ENCODE measurements at regions not wholly inside any gene's neighbourhood (a gene's known extent, or its start where the extent isn't known, plus 50 kb on each side); places are given as distances from the start of the nearest gene placed in this dataset.
A peak's percentile ranks its signal among the peaks of the same experiment; 100 is the strongest.

GRCh38 chr3:191889756-191890155, 428.8 kb downstream of the PYDC2 start:
- Histone ChIP-seq H3K27me3 (ENCODE audit: insufficient read depth, low read length) (no peaks in the 10 kb centered on the region), H3K9me3 (ENCODE audit: insufficient read depth, low read depth, low read length) (no peaks in the 10 kb centered on the region), H4K20me1 (ENCODE audit: insufficient read depth, low read length) (no peaks in the 10 kb centered on the region), H3K4me3 (ENCODE audit: insufficient read depth, low read depth, low read length) (no peak overlapping the region), H3K4me2 (ENCODE audit: low read length) (no peak overlapping the region), H2AFZ (ENCODE audit: low read depth, low read length) (no peak overlapping the region), H3K4me1 (ENCODE audit: insufficient read depth, low read length) (no peaks in the 10 kb centered on the region), H3K79me2 (ENCODE audit: insufficient read depth, low read length) (no peaks in the 10 kb centered on the region), H3K27ac (ENCODE audit: low read depth, low read length) (no peak overlapping the region), H3K36me3 (ENCODE audit: insufficient read depth, low read length) (no peaks in the 10 kb centered on the region), H3K9ac (ENCODE audit: low read length) (no peak overlapping the region)
- Mint-ChIP-seq H3K27ac (ENCODE audit: unreplicated experiment) (no peak overlapping the region), H3K4me1 (ENCODE audit: low read depth, unreplicated experiment) (peaks cover 4% of the 10 kb centered on the region), H3K27me3 (ENCODE audit: low read depth, unreplicated experiment) (no peaks in the 10 kb centered on the region), H3K36me3 (ENCODE audit: low read depth, unreplicated experiment) (no peaks in the 10 kb centered on the region), H3K9me3 (ENCODE audit: unreplicated experiment) (no peaks in the 10 kb centered on the region), H3K4me3 (ENCODE audit: unreplicated experiment) (no peak overlapping the region)
- TF ChIP-seq CTCF (IDR thresholded peaks at IDR 0.05; ENCODE audit: insufficient read depth, low read depth, low read length) (no peak), EZH2 (IDR thresholded peaks at IDR 0.05; ENCODE audit: insufficient read depth, low read length) (no peak)
- FAIRE-seq: no peak
- DNase-seq (ENCODE audit: low read depth): peak; percentile 65

GRCh38 chr3:191894406-191894805, 433.4 kb downstream of the PYDC2 start:
- Histone ChIP-seq H3K36me3 (ENCODE audit: insufficient read depth, low read length) (no peaks in the 10 kb centered on the region), H3K4me3 (ENCODE audit: insufficient read depth, low read depth, low read length) (no peak overlapping the region), H3K9ac (ENCODE audit: low read length) (no peak overlapping the region), H3K4me2 (ENCODE audit: low read length) (no peak overlapping the region), H4K20me1 (ENCODE audit: insufficient read depth, low read length) (no peaks in the 10 kb centered on the region), H2AFZ (ENCODE audit: low read depth, low read length) (no peak overlapping the region), H3K79me2 (ENCODE audit: insufficient read depth, low read length) (no peaks in the 10 kb centered on the region), H3K27me3 (ENCODE audit: insufficient read depth, low read length) (no peaks in the 10 kb centered on the region), H3K27ac (ENCODE audit: low read depth, low read length) (no peak overlapping the region), H3K9me3 (ENCODE audit: insufficient read depth, low read depth, low read length) (no peaks in the 10 kb centered on the region), H3K4me1 (ENCODE audit: insufficient read depth, low read length) (no peaks in the 10 kb centered on the region)
- DNase-seq (ENCODE audit: low read depth): peak; percentile 43
- Mint-ChIP-seq H3K4me3 (ENCODE audit: unreplicated experiment) (no peak overlapping the region), H3K36me3 (ENCODE audit: low read depth, unreplicated experiment) (no peaks in the 10 kb centered on the region), H3K27me3 (ENCODE audit: low read depth, unreplicated experiment) (no peaks in the 10 kb centered on the region), H3K27ac (ENCODE audit: unreplicated experiment) (no peak overlapping the region), H3K4me1 (ENCODE audit: low read depth, unreplicated experiment) (peaks cover 6% of the 10 kb centered on the region), H3K9me3 (ENCODE audit: unreplicated experiment) (no peaks in the 10 kb centered on the region)
- no peak for TF ChIP-seq EZH2 (IDR thresholded peaks at IDR 0.05; ENCODE audit: insufficient read depth, low read length)
- TF ChIP-seq CTCF (IDR thresholded peaks at IDR 0.05; ENCODE audit: insufficient read depth, low read depth, low read length): no peak
- FAIRE-seq: no peak

- Histone ChIP-seq H3K4me3 (ENCODE audit: insufficient read depth, low read depth, low read length) (no peak overlapping the region), H3K4me1 (ENCODE audit: insufficient read depth, low read length) (no peaks in the 10 kb centered on the region), H2AFZ (ENCODE audit: low read depth, low read length) (no peak overlapping the region), H3K36me3 (ENCODE audit: insufficient read depth, low read length) (no peaks in the 10 kb centered on the region), H3K27me3 (ENCODE audit: insufficient read depth, low read length) (no peaks in the 10 kb centered on the region), H3K9ac (ENCODE audit: low read length) (no peak overlapping the region), H3K79me2 (ENCODE audit: insufficient read depth, low read length) (no peaks in the 10 kb centered on the region), H4K20me1 (ENCODE audit: insufficient read depth, low read length) (no peaks in the 10 kb centered on the region), H3K4me2 (ENCODE audit: low read length) (no peak overlapping the region), H3K27ac (ENCODE audit: low read depth, low read length) (no peak overlapping the region), H3K9me3 (ENCODE audit: insufficient read depth, low read depth, low read length) (no peaks in the 10 kb centered on the region)
- H3K4me1 Mint-ChIP-seq (ENCODE audit: low read depth, unreplicated experiment): no peaks in the 10 kb centered on the region
- H3K9me3 Mint-ChIP-seq (ENCODE audit: unreplicated experiment): peaks cover 3% of the 10 kb centered on the region
- H3K36me3 Mint-ChIP-seq (ENCODE audit: low read depth, unreplicated experiment): no peaks in the 10 kb centered on the region
- no peak overlapping the region for H3K27ac Mint-ChIP-seq (ENCODE audit: unreplicated experiment)
- H3K27me3 Mint-ChIP-seq (ENCODE audit: low read depth, unreplicated experiment): no peaks in the 10 kb centered on the region
- H3K4me3 Mint-ChIP-seq (ENCODE audit: unreplicated experiment): no peak overlapping the region
- FAIRE-seq (no peak), DNase-seq (ENCODE audit: low read depth) (peak; percentile 22)
- no peak for TF ChIP-seq CTCF (IDR thresholded peaks at IDR 0.05; ENCODE audit: insufficient read depth, low read depth, low read length)
- TF ChIP-seq EZH2 (IDR thresholded peaks at IDR 0.05; ENCODE audit: insufficient read depth, low read length): no peak
Observed at GRCh38 chr3:191901741-191902140, 440.8 kb downstream of the PYDC2 start.
